ENCODE measurements at regions not wholly inside any gene's neighbourhood (a gene's known extent, or its start where the extent isn't known, plus 50 kb on each side); places are given as distances from the start of the nearest gene placed in this dataset.

GRCh38 chr1:5590717-5591116 is 401.5 kb downstream of the NPHP4 start:
- Histone ChIP-seq H3K4me3 (no peak overlapping the region), H3K9me3 (replicated peaks; ENCODE audit: control insufficient read depth, insufficient read depth, low read length) (no peaks in the 10 kb centered on the region; the same call in 2 of the 3 replicates), H3K79me2 (ENCODE audit: control insufficient read depth, insufficient read depth, low read length) (no peaks in the 10 kb centered on the region), H3K4me1 (ENCODE audit: control insufficient read depth, insufficient read depth, low read length) (no peaks in the 10 kb centered on the region), H3K4me2 (ENCODE audit: control insufficient read depth, insufficient read depth) (no peak overlapping the region), H2AFZ (ENCODE audit: control insufficient read depth, low read depth, low read length) (no peak overlapping the region), H3K36me3 (ENCODE audit: control insufficient read depth in 2 of 2, insufficient read depth in 2 of 2, low read length in 1 of 2) (no peaks in the 10 kb centered on the region), H3K27ac (ENCODE audit: control insufficient read depth, insufficient read depth) (no peak overlapping the region), H4K20me1 (ENCODE audit: control insufficient read depth, insufficient read depth) (no peaks in the 10 kb centered on the region), H3K9ac (ENCODE audit: control insufficient read depth, insufficient read depth, low read length) (no peak overlapping the region), H3K27me3 (replicated peaks in 1 of 2; ENCODE audit: control insufficient read depth in 2 of 2, insufficient read depth in 2 of 2, low read length in 1 of 2) (no peaks in the 10 kb centered on the region)
- POLR2A ChIA-PET: interaction anchor here (0.6 kb wide), 1 partner anchor 341 kb away, joined by 3 read pairs; no protein-coding TSS in a partner anchor
- WGBS (ENCODE audit: insufficient coverage, insufficient replicate concordance, low lambda C conversion rate, missing lambda C conversion rate): 0% methylated on average over 1 of the region's 1 CpG
- FAIRE-seq (no peak), DNase-seq (ENCODE audit: low read depth, low spot score) (no peak), ATAC-seq (no peak)
- SMC1A ChIA-PET (ENCODE audit: uncharacterized antibody, unreplicated experiment): no interaction called here
- in situ Hi-C loops (cut with MboI): no loop called here
- intact Hi-C loops (cut with micrococcal nuclease; ENCODE audit: unreplicated experiment): no loop called here
- CTCF ChIA-PET: no interaction called here
- RAD21 ChIA-PET (ENCODE audit: unreplicated experiment): no interaction called here
- BruUV-seq (replicated peaks): no TSS peak
- TF ChIP-seq SIN3A (IDR thresholded peaks at IDR 0.05; ENCODE audit: low read depth, low read length) (no peak), TAF1 (IDR thresholded peaks at IDR 0.05; ENCODE audit: borderline replicate concordance, low read depth, low read length) (no peak), EZH2 (IDR thresholded peaks at IDR 0.05; ENCODE audit: borderline replicate concordance, control insufficient read depth, low read depth, low read length) (no peak), ESRRA (IDR thresholded peaks at IDR 0.05; ENCODE audit: low read length) (no peak), RBBP5 (conservative IDR thresholded peaks at IDR 0.05) (no peak), RELB (IDR thresholded peaks at IDR 0.05; ENCODE audit: low read depth) (no peak), ZBTB40 (IDR thresholded peaks at IDR 0.05; ENCODE audit: borderline replicate concordance) (no peak), SREBF1 (IDR thresholded peaks at IDR 0.05; ENCODE audit: low read length) (no peak), NR2C2 (IDR thresholded peaks at IDR 0.05; ENCODE audit: borderline replicate concordance, control insufficient read depth, insufficient read length, low read depth) (no peak), TCF3 (IDR thresholded peaks at IDR 0.05; ENCODE audit: borderline replicate concordance, insufficient read depth, low read depth, low read length) (no peak), PAX5 (IDR thresholded peaks at IDR 0.05; ENCODE audit: borderline replicate concordance, low read depth, low read length) (no peak), ZNF687 (IDR thresholded peaks at IDR 0.05) (no peak), PML (IDR thresholded peaks at IDR 0.05; ENCODE audit: low read length) (no peak), SRF (IDR thresholded peaks at IDR 0.05; ENCODE audit: low read depth in 2 of 2, low read length in 2 of 2) (no peak), SMARCA5 (IDR thresholded peaks at IDR 0.05) (no peak)
